ENCODE measurements at regions not wholly inside any gene's neighbourhood (a gene's known extent, or its start where the extent isn't known, plus 50 kb on each side); places are given as distances from the start of the nearest gene placed in this dataset.

DNA sequence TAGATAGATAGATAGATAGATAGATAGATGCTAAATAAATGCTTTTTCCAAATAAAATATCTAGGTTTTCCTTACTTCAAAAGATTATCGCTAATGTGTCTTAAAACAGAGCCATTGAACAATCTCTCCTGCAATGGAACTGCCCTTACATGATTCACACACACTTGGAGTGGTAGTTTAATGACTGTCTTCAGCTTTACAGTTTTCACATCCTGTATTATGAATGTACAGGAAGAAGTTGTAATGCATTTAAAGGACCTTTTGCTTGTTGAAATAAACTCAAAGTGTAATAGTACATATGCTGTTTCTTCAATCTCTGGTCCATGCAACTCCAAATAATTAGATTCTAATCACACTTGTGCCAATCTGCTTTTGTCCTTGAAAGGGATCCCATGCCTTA is 797.6 kb upstream of the CDH2 start:
- Histone ChIP-seq H3K4me3 (no peak overlapping the region), H3K27ac (no peak overlapping the region), H3K36me3 (no peaks in the 10 kb centered on the region), H3K9me3 (peaks cover 0 to 8% (median 0%) of the 10 kb centered on the region in 12 donors), H3K4me1 (no peaks in the 10 kb centered on the region), H3K27me3 (no peaks in the 10 kb centered on the region)
- intact Hi-C loops (cut with DNase I): loop anchor here in 2 of 10 donors (10.0 kb wide), 2 partner anchors 60 kb away; no protein-coding TSS in a partner anchor
- 73 to 96% (median 90%) methylated on average over 1 of the region's 1 CpG for WGBS, 4 donors
- ATAC-seq: no peak
- TF ChIP-seq, protein P1, sequence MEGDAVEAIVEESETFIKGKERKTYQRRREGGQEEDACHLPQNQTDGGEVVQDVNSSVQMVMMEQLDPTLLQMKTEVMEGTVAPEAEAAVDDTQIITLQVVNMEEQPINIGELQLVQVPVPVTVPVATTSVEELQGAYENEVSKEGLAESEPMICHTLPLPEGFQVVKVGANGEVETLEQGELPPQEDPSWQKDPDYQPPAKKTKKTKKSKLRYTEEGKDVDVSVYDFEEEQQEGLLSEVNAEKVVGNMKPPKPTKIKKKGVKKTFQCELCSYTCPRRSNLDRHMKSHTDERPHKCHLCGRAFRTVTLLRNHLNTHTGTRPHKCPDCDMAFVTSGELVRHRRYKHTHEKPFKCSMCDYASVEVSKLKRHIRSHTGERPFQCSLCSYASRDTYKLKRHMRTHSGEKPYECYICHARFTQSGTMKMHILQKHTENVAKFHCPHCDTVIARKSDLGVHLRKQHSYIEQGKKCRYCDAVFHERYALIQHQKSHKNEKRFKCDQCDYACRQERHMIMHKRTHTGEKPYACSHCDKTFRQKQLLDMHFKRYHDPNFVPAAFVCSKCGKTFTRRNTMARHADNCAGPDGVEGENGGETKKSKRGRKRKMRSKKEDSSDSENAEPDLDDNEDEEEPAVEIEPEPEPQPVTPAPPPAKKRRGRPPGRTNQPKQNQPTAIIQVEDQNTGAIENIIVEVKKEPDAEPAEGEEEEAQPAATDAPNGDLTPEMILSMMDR (IDR thresholded peaks at IDR 0.05): no peak
- no peak for TF ChIP-seq POLR2A (IDR thresholded peaks at IDR 0.05)
- DNase-seq: no peak

DNA sequence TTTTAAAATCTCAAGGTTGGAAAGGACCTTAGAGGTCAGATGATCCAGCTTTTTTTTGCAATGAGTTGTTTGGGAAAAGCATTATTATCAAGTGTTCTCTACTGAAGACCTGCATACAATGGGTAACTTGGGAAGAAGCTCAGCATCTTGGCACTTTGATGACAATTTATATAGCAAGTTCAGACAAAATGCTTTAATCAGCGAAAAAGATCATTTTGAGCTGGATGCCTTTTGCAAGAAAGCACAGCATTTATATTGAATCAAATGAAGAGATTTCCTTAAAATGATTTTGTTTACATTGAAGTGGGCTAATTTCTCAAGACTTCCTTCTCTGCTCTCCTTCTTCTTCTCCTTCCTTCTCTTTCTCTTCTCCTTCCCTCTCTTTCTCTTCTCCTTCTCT is 796.4 kb upstream of the CDH2 start:
- H3K27ac ChIP-seq: no peak overlapping the region
- H3K27me3 ChIP-seq: no peaks in the 10 kb centered on the region
- peaks cover 0 to 8% (median 0%) of the 10 kb centered on the region in 12 donors for H3K9me3 ChIP-seq
- no peak overlapping the region for H3K4me3 ChIP-seq
- intact Hi-C loops (cut with DNase I): loop anchor here in 2 of 10 donors (10.0 kb wide), 2 partner anchors 59 to 61 kb away; no protein-coding TSS in a partner anchor
- no peak for DNase-seq
- no peaks in the 10 kb centered on the region for H3K36me3 ChIP-seq
- no peaks in the 10 kb centered on the region for H3K4me1 ChIP-seq
- whole genome bisulfite sequencing, 4 donors: 85 to 95% (median 92%) methylated on average over 1 of the region's 1 CpG
- TF ChIP-seq, protein P1 (IDR thresholded peaks at IDR 0.05): no peak
- TF ChIP-seq POLR2A (IDR thresholded peaks at IDR 0.05): no peak
- ATAC-seq: no peak

DNA sequence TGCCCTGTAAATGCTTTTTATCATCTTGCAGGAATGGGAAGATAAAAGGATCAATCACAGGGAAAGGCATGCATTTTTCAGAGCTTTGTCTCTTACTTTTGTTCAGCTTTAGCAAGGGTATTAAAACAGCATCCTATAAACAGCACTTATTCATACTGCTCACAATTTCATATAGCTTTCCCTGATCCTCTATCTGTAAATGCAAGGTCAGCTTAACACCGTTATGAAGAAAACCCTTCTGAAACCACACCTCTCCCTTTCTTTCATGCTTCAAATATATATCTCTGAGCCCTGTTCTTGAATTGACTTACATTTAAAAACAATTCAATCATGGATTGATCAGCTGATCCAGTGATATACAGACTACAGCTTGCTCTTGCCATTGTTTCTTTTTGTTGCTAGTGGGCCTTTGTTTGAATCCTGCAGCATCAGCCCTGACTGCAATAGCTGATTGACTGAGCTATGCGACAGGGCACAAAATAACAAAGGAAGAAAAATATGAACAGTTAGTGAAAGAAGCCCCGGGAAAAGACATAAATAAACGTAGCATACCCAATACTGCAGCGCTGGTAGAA is 795.5 kb upstream of the CDH2 start:
- TF ChIP-seq POLR2A (IDR thresholded peaks at IDR 0.05): no peak
- TF ChIP-seq, protein P1 (IDR thresholded peaks at IDR 0.05): no peak
- Histone ChIP-seq H3K9me3 (peaks cover 0 to 8% (median 0%) of the 10 kb centered on the region in 12 donors), H3K27me3 (no peaks in the 10 kb centered on the region), H3K36me3 (no peaks in the 10 kb centered on the region), H3K4me1 (no peaks in the 10 kb centered on the region), H3K27ac (no peak overlapping the region), H3K4me3 (no peak overlapping the region)
- 83 to 89% (median 85%) methylated on average over 5 of the region's 5 CpGs for WGBS, 4 donors
- DNase-seq (no peak), ATAC-seq (no peak)
- intact Hi-C loops (cut with DNase I): loop anchor here in 2 of 10 donors (10.0 kb wide), 2 partner anchors 58 to 62 kb away; no protein-coding TSS in a partner anchor

DNA sequence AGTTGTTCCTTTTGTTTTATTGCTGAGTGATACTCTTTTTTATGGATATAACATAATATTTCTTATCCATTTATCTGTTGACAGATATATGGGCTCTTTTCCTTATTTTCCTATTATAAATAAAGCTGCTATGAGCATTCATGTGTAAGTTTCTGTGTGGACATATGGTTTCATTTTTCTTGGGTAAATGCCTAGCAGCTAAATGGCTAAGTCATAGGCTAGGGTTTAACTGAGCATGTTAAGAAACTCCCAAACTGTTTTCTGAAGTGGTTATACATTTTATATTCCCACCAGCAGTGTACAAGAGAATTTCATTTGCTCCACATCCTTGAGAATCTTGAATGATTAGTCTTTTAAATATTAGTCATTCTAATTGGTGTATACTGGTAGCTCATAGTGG is 786.6 kb upstream of the CDH2 start:
- no peaks in the 10 kb centered on the region for H3K9me3 ChIP-seq
- H3K27me3 ChIP-seq: no peaks in the 10 kb centered on the region
- no peaks in the 10 kb centered on the region for H3K4me1 ChIP-seq
- DNase-seq (no peak), ATAC-seq (no peak)
- no peak overlapping the region for H3K4me3 ChIP-seq
- H3K27ac ChIP-seq: no peak overlapping the region
- TF ChIP-seq POLR2A (IDR thresholded peaks at IDR 0.05): no peak
- TF ChIP-seq, protein P1 (IDR thresholded peaks at IDR 0.05): no peak
- intact Hi-C loops (cut with DNase I): no loop called here
- H3K36me3 ChIP-seq: no peaks in the 10 kb centered on the region

All from heart left ventricle (tissue), 16 donors.